ENCODE measurements at regions not wholly inside any gene's neighbourhood (a gene's known extent, or its start where the extent isn't known, plus 50 kb on each side); places are given as distances from the start of the nearest gene placed in this dataset.

DNA sequence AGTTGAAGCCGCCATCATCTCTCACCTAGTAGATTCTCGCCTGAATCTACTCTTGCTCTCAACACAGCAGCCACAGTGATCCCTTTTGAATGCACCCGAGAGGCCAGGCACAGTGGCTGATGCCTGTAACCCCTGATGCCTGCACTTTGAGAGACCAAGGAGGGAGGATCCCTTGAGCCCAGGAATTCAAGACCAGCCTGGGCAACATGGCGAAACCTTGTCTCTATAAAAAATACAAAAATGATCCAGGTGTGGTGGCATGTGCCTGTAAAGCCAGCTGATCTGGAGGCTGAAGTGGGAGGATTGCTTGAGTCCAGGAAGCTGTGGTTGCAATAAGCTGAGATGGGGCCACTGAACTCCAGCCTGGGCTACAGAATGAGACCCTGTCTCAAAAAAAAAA, 60.3 kb upstream of the EML4 start (continued):
- TF ChIP-seq, protein P1, sequence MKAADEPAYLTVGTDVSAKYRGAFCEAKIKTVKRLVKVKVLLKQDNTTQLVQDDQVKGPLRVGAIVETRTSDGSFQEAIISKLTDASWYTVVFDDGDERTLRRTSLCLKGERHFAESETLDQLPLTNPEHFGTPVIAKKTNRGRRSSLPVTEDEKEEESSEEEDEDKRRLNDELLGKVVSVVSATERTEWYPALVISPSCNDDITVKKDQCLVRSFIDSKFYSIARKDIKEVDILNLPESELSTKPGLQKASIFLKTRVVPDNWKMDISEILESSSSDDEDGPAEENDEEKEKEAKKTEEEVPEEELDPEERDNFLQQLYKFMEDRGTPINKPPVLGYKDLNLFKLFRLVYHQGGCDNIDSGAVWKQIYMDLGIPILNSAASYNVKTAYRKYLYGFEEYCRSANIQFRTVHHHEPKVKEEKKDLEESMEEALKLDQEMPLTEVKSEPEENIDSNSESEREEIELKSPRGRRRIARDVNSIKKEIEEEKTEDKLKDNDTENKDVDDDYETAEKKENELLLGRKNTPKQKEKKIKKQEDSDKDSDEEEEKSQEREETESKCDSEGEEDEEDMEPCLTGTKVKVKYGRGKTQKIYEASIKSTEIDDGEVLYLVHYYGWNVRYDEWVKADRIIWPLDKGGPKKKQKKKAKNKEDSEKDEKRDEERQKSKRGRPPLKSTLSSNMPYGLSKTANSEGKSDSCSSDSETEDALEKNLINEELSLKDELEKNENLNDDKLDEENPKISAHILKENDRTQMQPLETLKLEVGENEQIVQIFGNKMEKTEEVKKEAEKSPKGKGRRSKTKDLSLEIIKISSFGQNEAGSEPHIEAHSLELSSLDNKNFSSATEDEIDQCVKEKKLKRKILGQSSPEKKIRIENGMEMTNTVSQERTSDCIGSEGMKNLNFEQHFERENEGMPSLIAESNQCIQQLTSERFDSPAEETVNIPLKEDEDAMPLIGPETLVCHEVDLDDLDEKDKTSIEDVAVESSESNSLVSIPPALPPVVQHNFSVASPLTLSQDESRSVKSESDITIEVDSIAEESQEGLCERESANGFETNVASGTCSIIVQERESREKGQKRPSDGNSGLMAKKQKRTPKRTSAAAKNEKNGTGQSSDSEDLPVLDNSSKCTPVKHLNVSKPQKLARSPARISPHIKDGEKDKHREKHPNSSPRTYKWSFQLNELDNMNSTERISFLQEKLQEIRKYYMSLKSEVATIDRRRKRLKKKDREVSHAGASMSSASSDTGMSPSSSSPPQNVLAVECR (CRISPR knock-in tag; IDR thresholded peaks at IDR 0.05; ENCODE audit: borderline replicate concordance) = peak; percentile 14; the same call in 1 of the 2 replicates
- TF ChIP-seq, protein P2, sequence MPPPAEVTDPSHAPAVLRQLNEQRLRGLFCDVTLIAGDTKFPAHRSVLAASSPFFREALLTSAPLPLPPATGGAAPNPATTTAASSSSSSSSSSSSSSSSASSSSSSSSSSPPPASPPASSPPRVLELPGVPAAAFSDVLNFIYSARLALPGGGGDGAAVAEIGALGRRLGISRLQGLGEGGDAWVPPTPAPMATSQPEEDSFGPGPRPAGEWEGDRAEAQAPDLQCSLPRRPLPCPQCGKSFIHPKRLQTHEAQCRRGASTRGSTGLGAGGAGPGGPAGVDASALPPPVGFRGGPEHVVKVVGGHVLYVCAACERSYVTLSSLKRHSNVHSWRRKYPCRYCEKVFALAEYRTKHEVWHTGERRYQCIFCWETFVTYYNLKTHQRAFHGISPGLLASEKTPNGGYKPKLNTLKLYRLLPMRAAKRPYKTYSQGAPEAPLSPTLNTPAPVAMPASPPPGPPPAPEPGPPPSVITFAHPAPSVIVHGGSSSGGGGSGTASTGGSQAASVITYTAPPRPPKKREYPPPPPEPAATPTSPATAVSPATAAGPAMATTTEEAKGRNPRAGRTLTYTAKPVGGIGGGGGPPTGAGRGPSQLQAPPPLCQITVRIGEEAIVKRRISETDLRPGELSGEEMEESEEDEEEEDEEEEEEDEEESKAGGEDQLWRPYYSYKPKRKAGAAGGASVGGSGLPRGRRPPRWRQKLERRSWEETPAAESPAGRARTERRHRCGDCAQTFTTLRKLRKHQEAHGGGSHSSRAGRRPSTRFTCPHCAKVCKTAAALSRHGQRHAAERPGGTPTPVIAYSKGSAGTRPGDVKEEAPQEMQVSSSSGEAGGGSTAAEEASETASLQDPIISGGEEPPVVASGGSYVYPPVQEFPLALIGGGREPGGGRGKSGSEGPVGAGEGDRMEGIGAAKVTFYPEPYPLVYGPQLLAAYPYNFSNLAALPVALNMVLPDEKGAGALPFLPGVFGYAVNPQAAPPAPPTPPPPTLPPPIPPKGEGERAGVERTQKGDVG (CRISPR knock-in tag; IDR thresholded peaks at IDR 0.05; ENCODE audit: borderline replicate concordance) = no peak
- TF ChIP-seq ZZZ3 (CRISPR knock-in tag; IDR thresholded peaks at IDR 0.05; ENCODE audit: borderline replicate concordance) = no peak
- TF ChIP-seq CAMTA2 (CRISPR knock-in tag; IDR thresholded peaks at IDR 0.05; ENCODE audit: borderline replicate concordance) = no peak
- TF ChIP-seq RNF2 (conservative IDR thresholded peaks at IDR 0.05; ENCODE audit: low read depth) = no peak
- TF ChIP-seq ZNF577 (CRISPR knock-in tag; IDR thresholded peaks at IDR 0.05; ENCODE audit: borderline replicate concordance, low read depth) = no peak
- peak; percentile 19; the same call in 1 of the 2 replicates for TF ChIP-seq FOXC1 (CRISPR knock-in tag; IDR thresholded peaks at IDR 0.05; ENCODE audit: borderline replicate concordance)
- TF ChIP-seq, protein P3, sequence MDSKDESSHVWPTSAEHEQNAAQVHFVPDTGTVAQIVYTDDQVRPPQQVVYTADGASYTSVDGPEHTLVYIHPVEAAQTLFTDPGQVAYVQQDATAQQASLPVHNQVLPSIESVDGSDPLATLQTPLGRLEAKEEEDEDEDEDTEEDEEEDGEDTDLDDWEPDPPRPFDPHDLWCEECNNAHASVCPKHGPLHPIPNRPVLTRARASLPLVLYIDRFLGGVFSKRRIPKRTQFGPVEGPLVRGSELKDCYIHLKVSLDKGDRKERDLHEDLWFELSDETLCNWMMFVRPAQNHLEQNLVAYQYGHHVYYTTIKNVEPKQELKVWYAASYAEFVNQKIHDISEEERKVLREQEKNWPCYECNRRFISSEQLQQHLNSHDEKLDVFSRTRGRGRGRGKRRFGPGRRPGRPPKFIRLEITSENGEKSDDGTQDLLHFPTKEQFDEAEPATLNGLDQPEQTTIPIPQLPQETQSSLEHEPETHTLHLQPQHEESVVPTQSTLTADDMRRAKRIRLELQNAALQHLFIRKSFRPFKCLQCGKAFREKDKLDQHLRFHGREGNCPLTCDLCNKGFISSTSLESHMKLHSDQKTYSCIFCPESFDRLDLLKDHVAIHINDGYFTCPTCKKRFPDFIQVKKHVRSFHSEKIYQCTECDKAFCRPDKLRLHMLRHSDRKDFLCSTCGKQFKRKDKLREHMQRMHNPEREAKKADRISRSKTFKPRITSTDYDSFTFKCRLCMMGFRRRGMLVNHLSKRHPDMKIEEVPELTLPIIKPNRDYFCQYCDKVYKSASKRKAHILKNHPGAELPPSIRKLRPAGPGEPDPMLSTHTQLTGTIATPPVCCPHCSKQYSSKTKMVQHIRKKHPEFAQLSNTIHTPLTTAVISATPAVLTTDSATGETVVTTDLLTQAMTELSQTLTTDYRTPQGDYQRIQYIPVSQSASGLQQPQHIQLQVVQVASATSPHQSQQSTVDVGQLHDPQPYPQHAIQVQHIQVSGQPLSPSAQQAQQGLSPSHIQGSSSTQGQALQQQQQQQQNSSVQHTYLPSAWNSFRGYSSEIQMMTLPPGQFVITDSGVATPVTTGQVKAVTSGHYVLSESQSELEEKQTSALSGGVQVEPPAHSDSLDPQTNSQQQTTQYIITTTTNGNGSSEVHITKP (CRISPR knock-in tag; IDR thresholded peaks at IDR 0.05; ENCODE audit: low read depth) = no peak
- TF ChIP-seq, protein P4, sequence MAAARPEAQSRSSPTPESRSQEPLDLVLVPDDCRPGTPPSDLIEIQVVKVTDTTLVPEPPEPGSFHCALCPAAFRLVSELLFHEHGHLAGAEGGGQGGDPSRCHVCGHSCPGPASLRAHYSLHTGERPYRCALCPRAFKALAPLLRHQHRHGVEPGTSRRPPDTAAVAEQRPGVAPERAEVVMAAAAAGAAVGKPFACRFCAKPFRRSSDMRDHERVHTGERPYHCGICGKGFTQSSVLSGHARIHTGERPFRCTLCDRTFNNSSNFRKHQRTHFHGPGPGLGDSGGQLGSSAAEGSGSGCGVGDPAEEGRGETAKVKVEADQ (CRISPR knock-in tag; IDR thresholded peaks at IDR 0.05; ENCODE audit: borderline replicate concordance) = 0 out of 2 replicates have a peak, but pooled peaks have one; percentile 25
- TF ChIP-seq, protein P5, sequence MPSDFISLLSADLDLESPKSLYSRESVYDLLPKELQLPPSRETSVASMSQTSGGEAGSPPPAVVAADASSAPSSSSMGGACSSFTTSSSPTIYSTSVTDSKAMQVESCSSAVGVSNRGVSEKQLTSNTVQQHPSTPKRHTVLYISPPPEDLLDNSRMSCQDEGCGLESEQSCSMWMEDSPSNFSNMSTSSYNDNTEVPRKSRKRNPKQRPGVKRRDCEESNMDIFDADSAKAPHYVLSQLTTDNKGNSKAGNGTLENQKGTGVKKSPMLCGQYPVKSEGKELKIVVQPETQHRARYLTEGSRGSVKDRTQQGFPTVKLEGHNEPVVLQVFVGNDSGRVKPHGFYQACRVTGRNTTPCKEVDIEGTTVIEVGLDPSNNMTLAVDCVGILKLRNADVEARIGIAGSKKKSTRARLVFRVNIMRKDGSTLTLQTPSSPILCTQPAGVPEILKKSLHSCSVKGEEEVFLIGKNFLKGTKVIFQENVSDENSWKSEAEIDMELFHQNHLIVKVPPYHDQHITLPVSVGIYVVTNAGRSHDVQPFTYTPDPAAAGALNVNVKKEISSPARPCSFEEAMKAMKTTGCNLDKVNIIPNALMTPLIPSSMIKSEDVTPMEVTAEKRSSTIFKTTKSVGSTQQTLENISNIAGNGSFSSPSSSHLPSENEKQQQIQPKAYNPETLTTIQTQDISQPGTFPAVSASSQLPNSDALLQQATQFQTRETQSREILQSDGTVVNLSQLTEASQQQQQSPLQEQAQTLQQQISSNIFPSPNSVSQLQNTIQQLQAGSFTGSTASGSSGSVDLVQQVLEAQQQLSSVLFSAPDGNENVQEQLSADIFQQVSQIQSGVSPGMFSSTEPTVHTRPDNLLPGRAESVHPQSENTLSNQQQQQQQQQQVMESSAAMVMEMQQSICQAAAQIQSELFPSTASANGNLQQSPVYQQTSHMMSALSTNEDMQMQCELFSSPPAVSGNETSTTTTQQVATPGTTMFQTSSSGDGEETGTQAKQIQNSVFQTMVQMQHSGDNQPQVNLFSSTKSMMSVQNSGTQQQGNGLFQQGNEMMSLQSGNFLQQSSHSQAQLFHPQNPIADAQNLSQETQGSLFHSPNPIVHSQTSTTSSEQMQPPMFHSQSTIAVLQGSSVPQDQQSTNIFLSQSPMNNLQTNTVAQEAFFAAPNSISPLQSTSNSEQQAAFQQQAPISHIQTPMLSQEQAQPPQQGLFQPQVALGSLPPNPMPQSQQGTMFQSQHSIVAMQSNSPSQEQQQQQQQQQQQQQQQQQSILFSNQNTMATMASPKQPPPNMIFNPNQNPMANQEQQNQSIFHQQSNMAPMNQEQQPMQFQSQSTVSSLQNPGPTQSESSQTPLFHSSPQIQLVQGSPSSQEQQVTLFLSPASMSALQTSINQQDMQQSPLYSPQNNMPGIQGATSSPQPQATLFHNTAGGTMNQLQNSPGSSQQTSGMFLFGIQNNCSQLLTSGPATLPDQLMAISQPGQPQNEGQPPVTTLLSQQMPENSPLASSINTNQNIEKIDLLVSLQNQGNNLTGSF (CRISPR knock-in tag; IDR thresholded peaks at IDR 0.05) = no peak
- no peak for TF ChIP-seq KAT2B (IDR thresholded peaks at IDR 0.05; ENCODE audit: borderline replicate concordance, low read depth, low read length)

Measured in HepG2 (cell line).